ENCODE measurements at regions not wholly inside any gene's neighbourhood (a gene's known extent, or its start where the extent isn't known, plus 50 kb on each side); places are given as distances from the start of the nearest gene placed in this dataset.

GRCh38 chr5:92729088-92729487, 851.9 kb downstream of the NR2F1-AS1 start (continued):
- no peak for TF ChIP-seq REST (IDR thresholded peaks at IDR 0.05; ENCODE audit: low read depth, low read length)
- no peak for TF ChIP-seq NRF1 (conservative IDR thresholded peaks at IDR 0.05; ENCODE audit: low read depth, low read length)
- TF ChIP-seq PBX3 (IDR thresholded peaks at IDR 0.05; ENCODE audit: insufficient replicate concordance, low read depth, low read length): no peak

GRCh38 chr5:92715946-92716520, 865.0 kb downstream of the NR2F1-AS1 start:
- no peak for DNase-seq (ENCODE audit: low read depth, low spot score)
- H3K9ac ChIP-seq (ENCODE audit: control insufficient read depth, insufficient read depth, low read length): no peak overlapping the region
- H3K79me2 ChIP-seq (ENCODE audit: control insufficient read depth, insufficient read depth, low read length): no peaks in the 10 kb centered on the region
- H3K36me3 ChIP-seq (ENCODE audit: control insufficient read depth in 2 of 2, insufficient read depth in 2 of 2, low read length in 1 of 2): no peaks in the 10 kb centered on the region
- H3K27me3 ChIP-seq (replicated peaks in 1 of 2; ENCODE audit: control insufficient read depth in 2 of 2, insufficient read depth in 2 of 2, low read length in 1 of 2): no peaks in the 10 kb centered on the region
- no peak for FAIRE-seq
- no peaks in the 10 kb centered on the region for H4K20me1 ChIP-seq (ENCODE audit: control insufficient read depth, insufficient read depth)
- WGBS (ENCODE audit: insufficient coverage, insufficient replicate concordance, low lambda C conversion rate, missing lambda C conversion rate): 18% methylated on average over 5 of the region's 5 CpGs
- intact Hi-C loops (cut with micrococcal nuclease; ENCODE audit: unreplicated experiment) (no loop called here), in situ Hi-C loops (cut with MboI) (no loop called here)
- H3K4me1 ChIP-seq (ENCODE audit: control insufficient read depth, insufficient read depth, low read length): no peaks in the 10 kb centered on the region
- H3K4me2 ChIP-seq (ENCODE audit: control insufficient read depth, insufficient read depth): no peak overlapping the region
- no peaks in the 10 kb centered on the region for H3K9me3 ChIP-seq (replicated peaks; ENCODE audit: control insufficient read depth, insufficient read depth, low read length)
- no peak overlapping the region for H3K4me3 ChIP-seq
- no TSS peak for BruUV-seq (replicated peaks)
- H2AFZ ChIP-seq (ENCODE audit: control insufficient read depth, low read depth, low read length): no peak overlapping the region
- ChIA-PET SMC1A (ENCODE audit: uncharacterized antibody, unreplicated experiment) (interaction anchor here (0.7 kb wide), 1 partner anchor 12 kb away, joined by 3 read pairs; no protein-coding TSS in a partner anchor), RAD21 (ENCODE audit: unreplicated experiment) (no interaction called here), POLR2A (no interaction called here), CTCF (interaction anchor here (0.5 kb wide), 1 partner anchor 337 kb away, joined by 3 read pairs; no protein-coding TSS in a partner anchor)
- no peak overlapping the region for H3K27ac ChIP-seq (ENCODE audit: control insufficient read depth, insufficient read depth)
- no peak for ATAC-seq
- TF ChIP-seq ATF3 (IDR thresholded peaks at IDR 0.05; ENCODE audit: borderline replicate concordance, extremely low read depth, low read depth, low read length): no peak
- no peak for TF ChIP-seq TCF3 (IDR thresholded peaks at IDR 0.05; ENCODE audit: borderline replicate concordance, insufficient read depth, low read depth, low read length)
- no peak for TF ChIP-seq EZH2 (IDR thresholded peaks at IDR 0.05; ENCODE audit: borderline replicate concordance, control insufficient read depth, low read depth, low read length)
- no peak for TF ChIP-seq CUX1 (IDR thresholded peaks at IDR 0.05; ENCODE audit: insufficient replicate concordance, low read depth, low read length)
- TF ChIP-seq SRF (IDR thresholded peaks at IDR 0.05; ENCODE audit: low read depth in 2 of 2, low read length in 2 of 2): no peak
- TF ChIP-seq RAD51 (IDR thresholded peaks at IDR 0.05): no peak
- TF ChIP-seq FOXK2 (IDR thresholded peaks at IDR 0.05): no peak
- no peak for TF ChIP-seq WRNIP1 (IDR thresholded peaks at IDR 0.05; ENCODE audit: borderline replicate concordance, low read depth, low read length)
- no peak for TF ChIP-seq KDM1A (IDR thresholded peaks at IDR 0.05; ENCODE audit: borderline replicate concordance)

Data from GM12878 (cell line).